ENCODE measurements at regions not wholly inside any gene's neighbourhood (a gene's known extent, or its start where the extent isn't known, plus 50 kb on each side); places are given as distances from the start of the nearest gene placed in this dataset.

DNA sequence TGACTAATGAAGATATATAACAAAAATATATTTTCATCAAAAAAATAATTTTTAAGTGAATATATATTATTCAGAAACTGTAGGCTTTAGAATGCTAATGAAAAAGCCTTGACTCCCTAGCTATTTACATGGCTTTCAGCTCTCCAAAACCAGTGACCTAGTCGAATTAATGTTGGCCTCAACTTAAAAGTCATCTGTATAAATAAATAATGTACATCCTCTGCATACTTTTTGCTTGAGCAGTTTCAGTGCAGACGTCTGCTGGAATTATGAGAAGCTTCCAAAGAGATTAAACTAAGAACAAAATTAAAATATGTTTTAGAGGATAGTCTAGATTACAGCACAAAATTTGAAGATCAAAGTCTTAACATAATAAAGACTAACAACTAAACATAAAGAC lies 520.4 kb upstream of the ALCAM start:
- Histone ChIP-seq H3K9me3 (ENCODE audit: insufficient read depth in 2 of 2, low read depth in 1 of 2, low read length in 1 of 2) (peaks cover 15 to 18% of the 10 kb centered on the region in 2 experiments), H3K23ac (ENCODE audit: insufficient read length) (no peak overlapping the region), H3K4ac (replicated peaks; ENCODE audit: insufficient read length, low read depth, low read length) (no peak overlapping the region), H3K27me3 (replicated peaks in 1 of 4; ENCODE audit: control insufficient read depth in 3 of 4, extremely low read depth in 1 of 4, insufficient read depth in 3 of 4, low read length in 3 of 4) (peaks cover 0 to 1% (median 0%) of the 10 kb centered on the region in 4 experiments; a peak in 1 of 7 replicates), H2BK12ac (ENCODE audit: low read depth, low read length) (no peak overlapping the region), H2BK5ac (ENCODE audit: low read depth, low read length) (no peak overlapping the region), H3K4me1 (replicated peaks in 1 of 4; ENCODE audit: control insufficient read depth in 3 of 4, insufficient read depth in 4 of 4, low read length in 3 of 4) (peaks cover 0 to 5% (median 3%) of the 10 kb centered on the region in 4 experiments; a peak in 3 of 7 replicates), H3K18ac (ENCODE audit: extremely low read depth, low read length) (no peak overlapping the region), H3K79me1 (ENCODE audit: low read depth, low read length) (no peaks in the 10 kb centered on the region), H3K79me2 (ENCODE audit: control insufficient read depth in 1 of 2, insufficient read depth in 2 of 2, low read length in 2 of 2) (no peaks in the 10 kb centered on the region), H3K4me3 (ENCODE audit: extremely low read depth in 1 of 4, insufficient read depth in 2 of 4, low read depth in 3 of 4, low read length in 4 of 4) (no peak overlapping the region), H3K27ac (ENCODE audit: low read depth, low read length) (no peak overlapping the region), H4K5ac (ENCODE audit: insufficient read length, low read depth, low read length) (no peak overlapping the region), H4K20me1 (replicated peaks in 1 of 2; ENCODE audit: control insufficient read depth in 1 of 2, insufficient read depth in 2 of 2, low read length in 2 of 2) (no peaks in the 10 kb centered on the region), H2AFZ (ENCODE audit: low read length) (no peak overlapping the region), H2BK15ac (ENCODE audit: low read length) (no peak overlapping the region), H3K9ac (replicated peaks in 1 of 4; ENCODE audit: extremely low read depth in 1 of 4, low read depth in 3 of 4, low read length in 3 of 4) (no peak overlapping the region), H3K14ac (ENCODE audit: insufficient read length) (no peak overlapping the region), H4K8ac (ENCODE audit: extremely low read depth, insufficient read depth, low read length) (no peak overlapping the region), H3K56ac (replicated peaks; ENCODE audit: insufficient read length, low read depth, low read length) (no peak overlapping the region), H2BK20ac (ENCODE audit: low read length) (no peak overlapping the region), H3K36me3 (ENCODE audit: control insufficient read depth in 2 of 4, insufficient read depth in 4 of 4, low read length in 3 of 4) (peaks cover 0 to 7% (median 0%) of the 10 kb centered on the region in 4 experiments; a peak in 2 of 8 replicates), H3K4me2 (ENCODE audit: insufficient read depth in 1 of 2, low read depth in 2 of 2, low read length in 2 of 2) (no peak overlapping the region), H3K23me2 (ENCODE audit: low read depth, low read length) (no peaks in the 10 kb centered on the region), H2BK120ac (replicated peaks; ENCODE audit: low read depth, low read length) (no peak overlapping the region), H4K91ac (replicated peaks; ENCODE audit: insufficient read length, low read length) (no peak overlapping the region), H2AK5ac (ENCODE audit: low read depth, low read length) (no peak overlapping the region)
- TF ChIP-seq POU5F1 (IDR thresholded peaks at IDR 0.05; ENCODE audit: low read depth, low read length) (no peak), GABPA (IDR thresholded peaks at IDR 0.05; ENCODE audit: borderline replicate concordance, insufficient read depth, low read length) (no peak), JUND (IDR thresholded peaks at IDR 0.05; ENCODE audit: low read length) (no peak), RFX5 (IDR thresholded peaks at IDR 0.05; ENCODE audit: borderline replicate concordance, low read depth, low read length) (no peak), SP2 (IDR thresholded peaks at IDR 0.05; ENCODE audit: low read length) (no peak), CHD1 (IDR thresholded peaks at IDR 0.05; ENCODE audit: low read depth, low read length) (no peak)
- TF ChIP-seq, protein P1, sequence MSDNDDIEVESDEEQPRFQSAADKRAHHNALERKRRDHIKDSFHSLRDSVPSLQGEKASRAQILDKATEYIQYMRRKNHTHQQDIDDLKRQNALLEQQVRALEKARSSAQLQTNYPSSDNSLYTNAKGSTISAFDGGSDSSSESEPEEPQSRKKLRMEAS (IDR thresholded peaks at IDR 0.05): no peak
- 63% methylated on average over 2 of the region's 2 CpGs; no CpG with 5 or more reads in 1 of the 2 experiments for WGBS, 2 experiments (ENCODE audit: extremely low coverage in 1 of 2, insufficient coverage in 1 of 2, insufficient read length in 1 of 2, insufficient replicate concordance in 2 of 2, low coverage in 1 of 2, low lambda C conversion rate in 2 of 2, missing lambda C conversion rate in 1 of 2)
- DNase-seq (ENCODE audit: low read depth in 1 of 2, low spot score in 2 of 2): no peak
- CTCF ChIA-PET (ENCODE audit: partially characterized antibody): no interaction called here
- no peak for FAIRE-seq
- POLR2A ChIA-PET (ENCODE audit: partially characterized antibody): no interaction called here
